GM12878 (cell line): ENCODE measurements at regions not wholly inside any gene's neighbourhood (a gene's known extent, or its start where the extent isn't known, plus 50 kb on each side); places are given as distances from the start of the nearest gene placed in this dataset.
"Not testable (repeated sequence)": the region's sequence is repeated elsewhere in the genome, so short reads cannot be mapped to it uniquely, and the experiment has no call there.

Experiments
- ATAC-seq: fragments of 200-7000 bp; cut with Tn5 transposase; 3 replicates; pipeline ENCODE4 v1.9.1; 2020; ENCODE audit warnings: mild to moderate bottlenecking, moderate library complexity
- BruUV-seq: library from RNA; stranded (reverse); fragments of 400-500 nt; replicated peaks from 2 replicates; lab custom pipeline; 2021; lab: Mats Ljungman, UMichigan
- CTCF ChIA-PET: fragments of 300-600 bp; sonication (Branson Sonifier 250); formaldehyde crosslinking; extraction: SDS; loops from one replicate; lab custom pipeline; 2021; ENCODE audit warnings: inconsistent platforms; lab: Yijun Ruan, JAX
- POLR2A ChIA-PET: fragments of 350-600 bp; formaldehyde crosslinking; extraction: SDS; loops from one replicate; lab custom pipeline; 2021; ENCODE audit warnings: inconsistent platforms; lab: Charles Lee
- RAD21 ChIA-PET: fragments of 300-600 bp; sonication (Branson Sonifier 250); formaldehyde crosslinking; loops from one replicate; lab custom pipeline; 2023; ENCODE audit warnings: antibody characterized with exemption; ENCODE audit not compliant: unreplicated experiment; lab: Charles Lee
- SMC1A ChIA-PET: fragments of 300-600 bp; sonication (Branson Sonifier 250); formaldehyde crosslinking; loops from one replicate; lab custom pipeline; 2023; ENCODE audit not compliant: unreplicated experiment, uncharacterized antibody; lab: Charles Lee
- DNase-seq: peaks from one replicate; pipeline ENCODE4 v3.0.0-alpha.2; 2011; ENCODE audit warnings: low read depth, low spot score
- FAIRE-seq: peaks from 3 replicates; lab custom pipeline; 2011; peaks lifted over from hg19 to GRCh38; lab: Jason Lieb, UNC
- H2AFZ ChIP-seq: 2 replicates; pipeline ENCODE4 v1.6.0; 2011; ENCODE audit warnings: low read depth, low read length, control low read depth; ENCODE audit not compliant: control insufficient read depth
- H3K27ac ChIP-seq: 2 replicates; pipeline ENCODE4 v1.5.1; 2011; ENCODE audit warnings: control low read depth; ENCODE audit not compliant: control insufficient read depth, insufficient read depth
- H3K27me3 ChIP-seq, 2 experiments: replicated peaks in 1 of 2; 2 replicates each; pipeline versions ENCODE4 v1.6.0 to v1.6.1; 2011; ENCODE audit warnings: low read length in 1 of 2; ENCODE audit not compliant: control insufficient read depth in 2 of 2, insufficient read depth in 2 of 2
- H3K36me3 ChIP-seq, 2 experiments: 2 replicates each; pipeline ENCODE4 v1.5.1; 2011; ENCODE audit warnings: low read length in 1 of 2; ENCODE audit not compliant: control insufficient read depth in 2 of 2, insufficient read depth in 2 of 2
- H3K4me1 ChIP-seq: 2 replicates; pipeline ENCODE4 v1.6.1; 2011; ENCODE audit warnings: mild to moderate bottlenecking, low read length, moderate library complexity, mixed read lengths; ENCODE audit not compliant: control insufficient read depth, insufficient read depth
- H3K4me2 ChIP-seq: 2 replicates; pipeline ENCODE4 v1.6.0; 2011; ENCODE audit warnings: control low read depth; ENCODE audit not compliant: control insufficient read depth, insufficient read depth
- H3K4me3 ChIP-seq: fragments of 200-600 bp; sonication (generic); 2 replicates; pipeline ENCODE4 v1.5.1; 2016
- H3K79me2 ChIP-seq: 2 replicates; pipeline ENCODE4 v1.6.0; 2011; ENCODE audit warnings: low read length; ENCODE audit not compliant: control insufficient read depth, insufficient read depth
- H3K9ac ChIP-seq: 2 replicates; pipeline ENCODE4 v1.8.0; 2011; ENCODE audit warnings: low read length, control low read depth, mixed read lengths; ENCODE audit not compliant: control insufficient read depth, insufficient read depth
- H3K9me3 ChIP-seq: replicated peaks from 3 replicates; pipeline ENCODE4 v1.5.1; 2011; ENCODE audit warnings: mild to moderate bottlenecking, low read length; ENCODE audit not compliant: control insufficient read depth, insufficient read depth
- H4K20me1 ChIP-seq: 2 replicates; pipeline ENCODE4 v1.6.0; 2011; ENCODE audit not compliant: control insufficient read depth, insufficient read depth
- CBX5 ChIP-seq: sonication (generic); IDR thresholded peaks from 2 replicates; pipeline ENCODE4 v1.6.1; 2016; ENCODE audit warnings: low read depth, moderate library complexity, mild to moderate bottlenecking, inconsistent platforms
- KLF5 ChIP-seq: fragments of 450-650 bp; IDR thresholded peaks from 2 replicates; pipeline ENCODE4 v1.6.1; 2014; ENCODE audit warnings: mild to moderate bottlenecking; ENCODE audit not compliant: partially characterized antibody
- MEF2A ChIP-seq: IDR thresholded peaks from 2 replicates; pipeline ENCODE4 v1.6.1; 2011; ENCODE audit warnings: low read depth, mild to moderate bottlenecking, low read length, moderate library complexity; ENCODE audit not compliant: insufficient read depth
- POU2F2 ChIP-seq: IDR thresholded peaks from 3 replicates; pipeline ENCODE4 v1.6.1; 2011; ENCODE audit warnings: low read depth, mild to moderate bottlenecking, low read length, borderline replicate concordance
- WGBS: methylation state at CpG from one replicate; pipeline ENCODE4 v1.1.6; 2016; ENCODE audit warnings: low lambda C conversion rate; ENCODE audit not compliant: insufficient replicate concordance, insufficient coverage; ENCODE audit errors: missing lambda C conversion rate; 5-methylcytosine and 5-hydroxymethylcytosine counted together
- in situ Hi-C: fragments of 300-500 bp; cut with MboI; formaldehyde crosslinking; loops from 9 replicates; pipeline ENCODE4 v1.14.3; 2018; ENCODE audit warnings: mixed read lengths
- intact Hi-C: fragments of 100-400 bp; cut with micrococcal nuclease; formaldehyde crosslinking; loops from one replicate; pipeline ENCODE4 v1.14.2; 2022; ENCODE audit not compliant: unreplicated experiment

DNA sequence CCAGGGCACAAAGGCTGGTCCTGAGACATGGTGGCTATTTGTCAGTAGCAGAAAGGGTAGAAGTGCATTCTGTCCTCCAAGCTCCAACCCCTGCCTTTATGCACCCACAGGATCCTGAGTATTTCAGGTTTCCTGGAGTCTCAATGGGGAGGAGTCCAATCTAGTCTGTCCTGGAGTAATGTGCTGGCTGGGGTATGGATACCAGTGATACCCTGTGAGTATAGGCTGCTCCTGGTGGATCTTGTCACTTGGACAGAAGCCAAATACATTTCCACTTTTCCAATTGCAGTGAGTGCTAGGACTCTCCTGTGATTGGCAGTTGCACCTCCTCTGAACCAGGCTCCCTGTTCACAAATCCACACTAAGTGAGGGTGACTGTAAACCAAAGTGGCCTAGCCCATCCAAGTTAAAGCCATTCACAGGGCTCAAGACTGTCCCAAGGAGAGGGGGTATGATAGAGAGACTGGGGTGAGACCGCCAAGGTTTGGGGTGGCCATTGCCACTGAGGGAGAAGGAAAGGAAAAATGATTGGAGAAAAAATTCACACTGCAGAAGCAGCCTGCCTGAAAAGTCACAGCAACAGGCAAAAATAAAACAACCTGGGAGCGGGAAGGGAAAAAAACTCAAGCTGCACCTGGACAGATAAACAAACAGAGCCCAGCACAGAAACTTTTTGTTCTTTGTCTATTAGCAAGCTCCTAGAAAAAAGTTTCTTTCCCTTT is 163.4 kb upstream of the ETV3 start (continued):
- TF ChIP-seq POU2F2 (no peak), CBX5 (no peak), MEF2A (no peak), KLF5 (no peak)

DNA sequence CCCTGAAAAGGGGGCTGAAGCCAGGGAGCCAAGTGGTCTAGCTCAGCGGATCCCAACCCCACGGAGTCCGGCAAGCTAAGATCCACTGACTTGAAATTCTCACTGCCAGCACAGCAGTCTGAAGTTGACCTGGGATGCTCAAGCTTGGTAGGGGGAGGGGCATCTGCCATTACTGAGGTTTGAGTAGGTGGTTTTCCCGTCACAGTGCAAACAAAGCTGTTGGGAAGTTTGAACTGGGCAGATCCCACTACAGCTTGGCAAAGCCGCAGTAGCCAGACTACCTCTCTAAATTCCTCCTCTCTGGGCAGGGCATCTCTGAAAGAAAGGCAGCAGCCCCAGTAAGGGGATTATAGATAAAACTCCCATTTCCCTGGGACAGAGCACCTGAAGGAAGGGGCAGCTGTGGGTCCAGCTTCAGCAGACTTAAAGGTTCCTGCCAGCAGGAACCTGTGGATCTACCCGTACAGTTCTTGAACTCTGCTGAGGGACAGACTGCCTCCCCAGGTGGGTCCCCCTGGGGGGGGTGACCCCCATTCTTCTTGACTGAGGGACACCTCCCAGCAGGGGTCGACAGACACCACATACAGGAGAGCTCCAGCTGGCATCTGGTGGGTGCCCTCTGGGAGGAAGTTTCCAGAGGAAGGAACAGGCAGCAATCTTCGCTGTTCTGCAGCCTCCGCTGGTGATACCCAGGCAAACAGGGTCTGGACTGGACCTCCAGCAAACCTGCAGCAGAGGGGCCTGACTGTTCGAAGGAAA is 156.4 kb upstream of the ETV3 start:
- BruUV-seq, CTCF ChIA-PET: not testable (repeated sequence)

More for the DNA sequence above, 156.4 kb upstream of the ETV3 start:
- H3K79me2 ChIP-seq, RAD21 ChIA-PET, H4K20me1 ChIP-seq, DNase-seq, H3K9ac ChIP-seq, H3K27me3 ChIP-seq, H2AFZ ChIP-seq, in situ Hi-C loops, H3K4me1 ChIP-seq, H3K4me3 ChIP-seq, H3K36me3 ChIP-seq, FAIRE-seq, H3K9me3 ChIP-seq, H3K27ac ChIP-seq, POLR2A ChIA-PET, intact Hi-C loops, ATAC-seq, H3K4me2 ChIP-seq: not testable (repeated sequence)
- WGBS, result 47% methylated on average over 10 of the region's 10 CpGs
- SMC1A ChIA-PET, result interaction anchor here (1.5 kb wide), 1 partner anchor 75 kb away, joined by 3 read pairs; no protein-coding TSS in a partner anchor
